Peyer's patch (tissue), 4 donors: ENCODE measurements at regions not wholly inside any gene's neighbourhood (a gene's known extent, or its start where the extent isn't known, plus 50 kb on each side); places are given as distances from the start of the nearest gene placed in this dataset.

Experiments used
- CTCF ChIP-seq, 6 experiments: fragments of 450-650 bp in 4 of 6; fragments of 200-600 bp in 2 of 6; sonication (generic) in 1 of 6; IDR thresholded peaks; one replicate each; pipeline ENCODE4 v1.5.1; 2017 to 2019; ENCODE audit warnings: antibody characterized with exemption in 6 of 6, mild to moderate bottlenecking in 3 of 6, moderate library complexity in 1 of 6
- POLR2A ChIP-seq, 2 donors: fragments of 450-650 bp; IDR thresholded peaks; one replicate each; pipeline ENCODE4 v1.5.1; 2017; ENCODE audit warnings: antibody characterized with exemption in 2 of 2, mild to moderate bottlenecking in 2 of 2, moderate library complexity in 2 of 2

GRCh38 chr2:16039823-16040222 is 99.5 kb downstream of the MYCN start:
- TF ChIP-seq CTCF (IDR thresholded peaks at IDR 0.05) (no peak), POLR2A (IDR thresholded peaks at IDR 0.05) (no peak)
